Uterus (tissue), 2 donors: ENCODE measurements at regions not wholly inside any gene's neighbourhood (a gene's known extent, or its start where the extent isn't known, plus 50 kb on each side); places are given as distances from the start of the nearest gene placed in this dataset.

Source experiments
- POLR2A ChIP-seq, 2 donors: fragments of 450-650 bp; IDR thresholded peaks; one replicate each; pipeline ENCODE4 v1.6.1; 2016; ENCODE audit warnings: antibody characterized with exemption in 2 of 2, mild to moderate bottlenecking in 1 of 2, moderate library complexity in 1 of 2
- TF ChIP-seq, protein P1 (sequence below), 4 experiments: fragments of 200-600 bp in 2 of 4; fragments of 450-650 bp in 2 of 4; sonication (generic) in 2 of 4; IDR thresholded peaks; one replicate each; pipeline ENCODE4 v1.5.1; 2016 to 2019; ENCODE audit warnings: antibody characterized with exemption in 4 of 4, mild to moderate bottlenecking in 2 of 4, moderate library complexity in 1 of 4

DNA sequence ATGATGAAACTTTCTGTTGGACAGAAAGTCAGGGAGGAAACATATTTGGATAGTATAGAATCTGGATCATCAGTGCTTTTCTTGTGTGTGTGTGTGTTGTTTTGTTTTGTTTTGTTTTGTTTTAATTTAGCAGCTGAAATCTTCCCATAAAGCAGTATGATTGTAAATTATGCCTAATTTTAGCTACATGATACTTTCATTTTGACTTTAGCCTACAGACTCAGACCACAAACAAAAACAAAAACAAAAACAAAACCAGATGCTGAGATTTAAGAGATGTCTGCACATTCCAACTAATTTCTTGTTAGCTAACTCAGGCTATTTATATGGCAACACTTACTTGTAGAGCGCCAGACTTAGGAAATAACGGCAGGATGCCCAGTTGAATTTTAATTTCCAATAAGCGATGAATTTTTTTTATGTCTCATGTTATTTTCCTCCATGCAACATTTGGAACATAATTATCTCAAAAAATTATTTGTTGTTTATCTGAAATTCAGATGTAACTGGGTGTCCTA is 119.5 kb upstream of the TRPC7 start:
- TF ChIP-seq POLR2A (IDR thresholded peaks at IDR 0.05) = no peak
- TF ChIP-seq, protein P1, sequence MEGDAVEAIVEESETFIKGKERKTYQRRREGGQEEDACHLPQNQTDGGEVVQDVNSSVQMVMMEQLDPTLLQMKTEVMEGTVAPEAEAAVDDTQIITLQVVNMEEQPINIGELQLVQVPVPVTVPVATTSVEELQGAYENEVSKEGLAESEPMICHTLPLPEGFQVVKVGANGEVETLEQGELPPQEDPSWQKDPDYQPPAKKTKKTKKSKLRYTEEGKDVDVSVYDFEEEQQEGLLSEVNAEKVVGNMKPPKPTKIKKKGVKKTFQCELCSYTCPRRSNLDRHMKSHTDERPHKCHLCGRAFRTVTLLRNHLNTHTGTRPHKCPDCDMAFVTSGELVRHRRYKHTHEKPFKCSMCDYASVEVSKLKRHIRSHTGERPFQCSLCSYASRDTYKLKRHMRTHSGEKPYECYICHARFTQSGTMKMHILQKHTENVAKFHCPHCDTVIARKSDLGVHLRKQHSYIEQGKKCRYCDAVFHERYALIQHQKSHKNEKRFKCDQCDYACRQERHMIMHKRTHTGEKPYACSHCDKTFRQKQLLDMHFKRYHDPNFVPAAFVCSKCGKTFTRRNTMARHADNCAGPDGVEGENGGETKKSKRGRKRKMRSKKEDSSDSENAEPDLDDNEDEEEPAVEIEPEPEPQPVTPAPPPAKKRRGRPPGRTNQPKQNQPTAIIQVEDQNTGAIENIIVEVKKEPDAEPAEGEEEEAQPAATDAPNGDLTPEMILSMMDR (IDR thresholded peaks at IDR 0.05) = no peak
